MM.1S (cell line): ENCODE measurements at regions not wholly inside any gene's neighbourhood (a gene's known extent, or its start where the extent isn't known, plus 50 kb on each side); places are given as distances from the start of the nearest gene placed in this dataset.

Source experiments
- EZH2 ChIP-seq: fragments of 300-600 bp; sonication (generic); optimal IDR thresholded peaks from 2 replicates; pipeline ENCODE3; 2017; ENCODE audit warnings: low read depth, mild to moderate bottlenecking, antibody characterized with exemption, low read length, mixed read lengths
- EZH2phosphoT487 ChIP-seq: fragments of 300-600 bp; sonication (generic); IDR thresholded peaks from 2 replicates; pipeline ENCODE4 v1.6.1; 2018; ENCODE audit warnings: antibody characterized with exemption, low read length
- TF ChIP-seq, protein P1 (sequence below): fragments of 300-600 bp; sonication (generic); IDR thresholded peaks from 2 replicates; pipeline ENCODE4 v1.5.1; 2016; ENCODE audit warnings: antibody characterized with exemption, low read length, mixed read lengths

DNA sequence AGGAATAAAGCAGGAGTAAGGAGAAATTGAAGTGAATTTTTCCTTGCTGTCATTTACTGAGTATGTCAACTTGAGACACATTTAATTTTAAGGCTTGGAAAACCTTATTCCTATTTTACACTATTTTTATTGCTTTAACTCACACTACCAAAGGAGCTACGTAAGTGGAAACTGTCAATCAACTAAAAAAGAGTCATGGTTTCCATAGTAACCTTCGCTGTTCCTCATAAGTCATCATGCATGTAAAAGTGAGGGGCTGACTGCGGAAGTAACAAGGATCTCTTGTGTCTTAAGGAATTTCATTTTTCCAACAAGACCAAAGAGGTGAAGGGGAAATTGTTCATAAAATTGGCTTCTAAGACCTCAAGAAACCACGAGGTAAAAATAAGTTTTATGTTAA, 516.2 kb upstream of the CA10 start:
- TF ChIP-seq, protein P1, sequence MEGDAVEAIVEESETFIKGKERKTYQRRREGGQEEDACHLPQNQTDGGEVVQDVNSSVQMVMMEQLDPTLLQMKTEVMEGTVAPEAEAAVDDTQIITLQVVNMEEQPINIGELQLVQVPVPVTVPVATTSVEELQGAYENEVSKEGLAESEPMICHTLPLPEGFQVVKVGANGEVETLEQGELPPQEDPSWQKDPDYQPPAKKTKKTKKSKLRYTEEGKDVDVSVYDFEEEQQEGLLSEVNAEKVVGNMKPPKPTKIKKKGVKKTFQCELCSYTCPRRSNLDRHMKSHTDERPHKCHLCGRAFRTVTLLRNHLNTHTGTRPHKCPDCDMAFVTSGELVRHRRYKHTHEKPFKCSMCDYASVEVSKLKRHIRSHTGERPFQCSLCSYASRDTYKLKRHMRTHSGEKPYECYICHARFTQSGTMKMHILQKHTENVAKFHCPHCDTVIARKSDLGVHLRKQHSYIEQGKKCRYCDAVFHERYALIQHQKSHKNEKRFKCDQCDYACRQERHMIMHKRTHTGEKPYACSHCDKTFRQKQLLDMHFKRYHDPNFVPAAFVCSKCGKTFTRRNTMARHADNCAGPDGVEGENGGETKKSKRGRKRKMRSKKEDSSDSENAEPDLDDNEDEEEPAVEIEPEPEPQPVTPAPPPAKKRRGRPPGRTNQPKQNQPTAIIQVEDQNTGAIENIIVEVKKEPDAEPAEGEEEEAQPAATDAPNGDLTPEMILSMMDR = no peak
- TF ChIP-seq EZH2phosphoT487 (no peak), EZH2 (no peak)
